HG02938 (cell line): ENCODE measurements at regions not wholly inside any gene's neighbourhood (a gene's known extent, or its start where the extent isn't known, plus 50 kb on each side); places are given as distances from the start of the nearest gene placed in this dataset.
"Not testable (repeated sequence)": the region's sequence is repeated elsewhere in the genome, so short reads cannot be mapped to it uniquely, and the experiment has no call there.

Experiments
- ATAC-seq: cut with Tn5 transposase; IDR thresholded peaks from one replicate; pipeline ENCODE4 v1.9.1; 2021; ENCODE audit warnings: mild to moderate bottlenecking, moderate library complexity; ENCODE audit not compliant: unreplicated experiment

GRCh38 chr6:130700397-130700796 lies 126.8 kb upstream of the SMLR1 start:
- ATAC-seq = no peak

GRCh38 chr6:130708338-130708737 lies 118.9 kb upstream of the SMLR1 start:
- ATAC-seq = no peak

DNA sequence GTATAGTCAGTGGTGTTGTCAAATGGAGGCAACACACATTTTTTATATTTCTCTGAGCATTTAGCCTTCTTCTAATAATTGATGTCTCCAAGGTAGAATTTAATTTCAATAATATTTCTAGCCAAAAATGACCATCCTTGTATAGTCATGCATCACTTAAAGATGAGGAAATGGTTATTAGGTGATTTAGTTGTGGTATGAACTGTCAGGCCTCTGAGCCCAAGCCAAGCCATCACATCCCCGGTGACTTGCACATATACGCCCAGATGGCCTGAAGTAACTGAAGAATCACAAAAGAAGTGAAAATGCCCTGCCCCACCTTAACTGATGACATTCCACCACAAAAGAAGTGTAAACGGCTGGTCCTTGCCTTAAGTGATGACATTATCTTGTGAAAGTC lies 115.6 kb upstream of the SMLR1 start:
- ATAC-seq = not testable (repeated sequence)

DNA sequence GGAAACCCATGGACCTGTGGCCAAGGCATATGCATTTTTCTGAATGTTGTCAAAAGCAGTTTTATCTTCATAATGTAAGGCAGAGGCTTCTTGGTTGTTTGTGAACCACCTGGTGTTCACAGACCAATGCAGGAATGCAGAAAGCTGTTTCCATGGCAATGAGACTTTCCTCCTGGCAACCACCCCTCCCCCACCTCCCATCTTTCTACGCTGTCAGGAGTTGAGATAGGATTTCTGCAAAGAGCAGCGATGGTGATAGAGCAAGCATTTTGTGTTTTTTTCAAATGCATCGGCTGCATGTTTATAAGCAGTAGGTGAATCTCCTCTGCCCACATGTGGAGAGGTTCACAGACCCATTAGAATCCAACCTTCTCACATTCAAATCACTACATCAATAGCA lies 114.1 kb upstream of the SMLR1 start:
- no peak for ATAC-seq

DNA sequence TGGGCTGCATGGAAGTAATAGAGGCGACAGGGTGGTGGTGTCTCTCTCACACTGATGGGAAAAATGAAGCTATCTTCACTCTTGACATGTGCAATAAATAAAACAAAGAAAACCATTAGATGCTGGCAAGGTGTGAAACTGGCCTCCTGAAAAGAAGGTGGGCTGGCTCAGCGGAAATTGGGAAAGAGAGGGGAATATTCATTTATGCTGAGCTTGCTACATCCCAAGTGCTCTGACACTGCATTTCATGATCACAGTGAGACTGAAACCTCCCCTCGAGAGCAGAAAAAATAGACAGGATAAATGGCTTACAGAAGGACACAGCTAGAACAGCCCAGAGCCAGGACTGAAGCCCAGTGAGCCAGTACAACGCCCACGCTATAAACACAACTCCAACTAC lies 112.1 kb upstream of the SMLR1 start:
- ATAC-seq = no peak

DNA sequence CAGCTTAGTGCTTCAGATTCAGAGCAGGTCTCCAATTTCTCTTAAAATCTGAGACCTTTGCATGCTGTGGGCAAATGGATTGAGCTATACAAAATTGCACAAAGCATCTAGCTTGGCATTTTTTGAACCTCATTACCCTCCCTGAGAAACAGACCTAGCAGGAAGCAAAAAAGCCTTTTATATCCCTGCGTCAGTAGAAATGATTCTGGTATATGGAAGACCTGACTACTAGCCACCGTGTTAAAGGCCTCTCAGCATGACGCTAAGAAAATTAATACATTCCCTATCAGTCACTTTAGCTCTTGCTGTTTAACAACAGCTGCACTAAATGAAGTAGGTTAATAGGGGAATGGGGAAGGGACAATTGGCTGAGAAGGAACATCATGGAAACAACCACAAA lies 110.7 kb upstream of the SMLR1 start:
- no peak for ATAC-seq

DNA sequence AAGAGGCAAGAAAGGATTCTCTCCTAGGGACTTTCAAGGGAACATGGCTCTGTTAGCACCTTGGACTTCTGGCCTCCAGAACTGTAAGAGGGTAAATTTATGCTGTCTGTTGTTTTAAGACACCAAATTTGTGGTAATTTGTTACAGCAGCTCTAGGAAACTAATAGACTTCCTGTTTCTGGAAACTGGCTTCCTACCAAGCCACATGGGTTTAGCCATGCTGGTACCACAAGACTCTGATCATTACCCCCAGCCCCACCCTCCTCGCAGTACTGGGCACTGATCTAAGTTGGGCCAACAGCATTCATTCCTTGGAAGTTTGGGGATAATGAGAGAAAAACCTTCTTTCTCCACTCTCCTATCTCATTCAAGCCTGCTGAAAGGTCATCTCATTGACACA lies 109.5 kb upstream of the SMLR1 start:
- ATAC-seq = no peak

- no peak for ATAC-seq
Observed at GRCh38 chr6:130720076-130720715, 107.0 kb upstream of the SMLR1 start.

- no peak for ATAC-seq
Observed at GRCh38 chr6:130724089-130724488, 103.1 kb upstream of the SMLR1 start.

GRCh38 chr6:130725551-130725950 lies 101.7 kb upstream of the SMLR1 start:
- no peak for ATAC-seq

DNA sequence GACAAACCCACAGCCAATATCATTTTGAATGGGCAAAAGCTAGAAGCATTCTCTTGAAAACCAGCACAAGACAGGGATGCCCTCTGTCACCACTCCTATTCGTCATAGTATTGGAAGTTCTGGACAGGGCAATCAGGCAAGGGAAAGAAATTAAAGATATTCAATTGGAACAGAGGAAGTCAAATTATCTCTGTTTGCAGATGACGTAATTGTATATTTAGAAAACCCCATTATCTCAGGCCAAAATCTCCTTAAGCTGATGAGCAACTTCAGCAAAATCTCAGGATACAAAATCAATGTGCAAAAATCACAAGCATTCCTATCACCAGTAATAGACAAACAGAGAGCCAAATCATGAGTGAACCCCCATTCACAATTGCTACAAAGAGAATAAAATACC lies 99.1 kb upstream of the SMLR1 start:
- ATAC-seq = not testable (repeated sequence)

DNA sequence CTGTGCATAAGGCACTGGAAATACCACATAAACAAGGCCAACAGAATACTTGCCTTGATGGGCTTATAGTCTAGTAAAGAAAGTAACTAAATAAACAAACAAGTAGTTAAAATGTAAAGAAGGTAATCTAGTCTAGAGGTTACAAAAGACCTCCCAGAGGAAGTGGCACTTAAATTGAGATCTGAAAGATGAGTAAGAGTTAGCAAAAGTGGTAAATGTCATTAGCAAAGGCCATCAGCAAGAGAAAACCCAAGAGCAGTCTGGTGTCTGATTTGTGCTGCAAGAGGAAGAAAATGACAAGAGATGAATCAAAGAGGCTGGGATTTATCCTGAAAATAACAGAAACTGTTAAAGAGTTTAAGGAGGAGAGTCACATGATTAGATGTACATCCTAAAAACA lies 96.6 kb upstream of the SMLR1 start:
- no peak for ATAC-seq

DNA sequence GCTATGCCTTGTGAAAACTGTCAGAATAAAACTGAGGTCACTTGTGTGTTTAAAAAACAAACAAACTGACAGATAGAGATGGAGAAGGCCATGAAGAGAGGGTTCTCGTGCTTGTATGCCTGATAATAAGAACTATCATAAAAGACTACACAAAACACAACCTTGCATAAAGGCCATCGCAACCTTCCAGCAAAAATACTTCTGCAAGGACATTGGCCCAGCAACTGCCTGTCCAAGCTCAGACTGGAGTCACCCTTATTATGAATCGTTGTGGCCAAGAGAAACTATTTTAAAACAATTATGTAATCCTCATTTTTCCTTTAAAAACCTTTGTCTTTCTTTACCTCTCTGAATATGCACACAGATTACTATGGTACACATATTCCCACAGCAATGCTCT lies 93.0 kb upstream of the SMLR1 start:
- no peak for ATAC-seq

GRCh38 chr6:130740308-130740707 lies 86.9 kb upstream of the SMLR1 start:
- no peak for ATAC-seq

DNA sequence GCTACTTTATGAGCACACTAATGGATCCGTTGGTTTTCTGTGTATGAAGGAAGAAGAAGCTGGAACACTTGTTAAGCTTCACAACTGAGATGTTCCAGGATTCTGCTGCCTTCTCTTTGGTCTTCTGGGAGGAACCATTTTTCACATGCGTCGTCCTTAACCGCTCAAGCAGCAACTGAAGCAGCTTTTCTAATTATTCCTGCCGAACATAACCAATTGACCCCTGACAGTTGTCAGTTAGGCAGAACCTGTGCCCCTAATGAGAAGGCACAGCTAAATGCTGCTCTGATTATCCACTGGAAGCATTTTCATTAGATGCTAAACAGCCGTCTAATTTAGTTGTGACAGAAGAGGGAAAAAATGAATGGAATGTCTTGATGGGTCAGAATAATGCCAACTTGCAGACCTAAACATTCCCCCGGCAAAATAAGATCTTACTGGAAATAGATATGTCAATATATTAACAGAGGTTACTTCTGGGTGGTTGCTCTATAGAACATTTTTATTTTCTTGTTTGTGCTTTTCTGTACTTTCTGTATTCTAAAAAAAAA lies 85.0 kb upstream of the SMLR1 start:
- ATAC-seq = no peak

GRCh38 chr6:130743175-130743574 lies 84.0 kb upstream of the SMLR1 start:
- no peak for ATAC-seq

DNA sequence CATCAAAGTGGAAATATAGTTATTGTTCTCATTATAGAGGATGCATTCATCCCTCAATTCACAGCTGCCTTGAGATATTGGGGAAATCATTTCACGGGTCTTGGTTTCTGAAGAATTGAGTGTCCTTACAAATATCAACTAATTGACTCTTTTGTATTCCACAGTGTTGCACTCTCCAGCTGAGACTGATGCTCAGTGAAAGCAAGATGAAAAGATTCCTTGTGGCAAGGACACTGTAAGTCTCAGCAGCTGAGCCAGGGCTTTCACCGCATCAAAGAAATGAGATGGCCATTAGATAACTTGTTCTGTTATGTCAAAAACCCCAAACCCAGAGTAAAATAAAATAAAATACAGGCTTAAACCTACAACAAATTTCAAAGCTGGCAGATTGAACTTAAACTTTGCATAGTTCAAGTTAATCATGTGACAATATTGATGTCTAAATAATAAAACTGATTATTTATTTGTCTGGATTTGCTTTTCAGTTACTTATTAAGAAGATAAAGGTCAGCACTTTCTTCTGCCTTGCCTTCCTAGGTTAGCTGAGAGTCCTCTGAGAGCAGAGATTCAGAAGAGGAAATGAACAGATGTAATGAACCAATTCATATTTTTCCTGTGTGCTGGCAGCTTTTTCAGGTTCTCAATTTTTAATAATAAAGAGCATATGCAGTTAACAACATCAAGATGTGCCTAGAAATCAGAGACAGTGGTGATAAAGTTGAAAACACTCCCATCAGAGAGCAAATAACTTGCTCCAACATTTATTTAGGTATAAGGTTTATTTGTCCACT lies 82.4 kb upstream of the SMLR1 start:
- ATAC-seq = no peak

DNA sequence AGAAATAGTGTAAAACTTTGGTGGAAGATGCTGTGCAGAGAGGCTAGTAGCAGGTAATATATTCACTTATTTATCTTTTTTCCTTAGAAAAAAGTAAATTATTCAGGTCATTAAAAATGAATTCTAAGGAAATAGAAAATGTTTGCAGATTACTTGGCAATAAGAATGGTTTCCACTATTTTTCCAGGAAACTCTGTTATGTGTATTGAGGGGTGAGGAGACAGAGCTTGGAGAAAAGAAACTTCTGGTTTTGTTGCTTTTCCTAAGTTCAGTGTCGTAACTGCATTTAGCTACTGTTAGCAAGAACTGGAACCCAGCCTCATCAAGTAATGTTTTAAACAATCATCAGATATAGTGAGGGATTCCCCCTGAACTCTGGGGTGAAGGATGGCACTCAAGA lies 79.2 kb upstream of the SMLR1 start:
- ATAC-seq = no peak

- no peak for ATAC-seq
Observed at GRCh38 chr6:130749402-130749801, 77.8 kb upstream of the SMLR1 start.

DNA sequence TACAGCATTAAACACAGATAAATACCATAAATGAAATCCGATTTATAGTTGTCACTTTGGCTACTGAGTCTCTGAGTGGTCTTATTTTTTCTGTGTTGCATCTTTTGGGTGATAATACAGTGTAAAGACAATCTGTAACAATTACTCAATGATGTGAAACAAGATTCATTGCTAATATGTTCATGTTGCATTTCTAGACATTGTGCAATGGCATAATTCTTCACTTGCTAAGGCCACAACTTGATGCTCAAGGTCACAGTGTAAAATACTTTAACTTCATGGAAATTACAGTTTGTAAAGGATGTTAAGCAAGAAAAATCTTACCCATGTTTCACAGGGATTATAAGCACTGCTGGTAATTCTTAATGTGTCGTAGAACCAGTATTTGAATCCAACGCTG lies 74.9 kb upstream of the SMLR1 start:
- ATAC-seq = no peak

GRCh38 chr6:130754786-130755367 lies 72.3 kb upstream of the SMLR1 start:
- no peak for ATAC-seq
